GM23338 (cell line): ENCODE measurements at regions not wholly inside any gene's neighbourhood (a gene's known extent, or its start where the extent isn't known, plus 50 kb on each side); places are given as distances from the start of the nearest gene placed in this dataset.

ENCODE experiments used
- ATAC-seq: fragments of 200-7000 bp; cut with Tn5 transposase; 3 replicates; pipeline ENCODE4 v1.9.1; 2020
- DNase-seq: peaks from one replicate; pipeline ENCODE4 v3.0.0-alpha.2; 2015; ENCODE audit warnings: low spot score
- H2AFZ ChIP-seq: fragments of 200-600 bp; sonication (generic); 2 replicates; pipeline ENCODE4 v1.8.0; 2016; ENCODE audit warnings: antibody characterized with exemption, mild to moderate bottlenecking, moderate library complexity
- H3F3A ChIP-seq: fragments of 200-600 bp; sonication (generic); replicated peaks from 2 replicates; pipeline ENCODE4 v1.8.0; 2017; ENCODE audit warnings: antibody characterized with exemption, mixed run types, low read depth
- H3K27ac ChIP-seq: fragments of 200-600 bp; sonication (generic); 2 replicates; pipeline ENCODE4 v1.6.1; 2016; ENCODE audit warnings: low read depth
- H3K27me3 ChIP-seq: fragments of 200-600 bp; sonication (generic); 2 replicates; pipeline ENCODE4 v1.8.0; 2016; ENCODE audit warnings: mild to moderate bottlenecking, mixed run types, moderate library complexity; ENCODE audit not compliant: insufficient read depth
- H3K36me3 ChIP-seq: fragments of 200-600 bp; sonication (generic); 2 replicates; pipeline ENCODE4 v1.8.0; 2016; ENCODE audit warnings: mild to moderate bottlenecking; ENCODE audit not compliant: insufficient read depth
- H3K4me1 ChIP-seq: fragments of 200-600 bp; sonication (generic); 2 replicates; pipeline ENCODE4 v1.8.0; 2016; ENCODE audit warnings: mild to moderate bottlenecking, moderate library complexity; ENCODE audit not compliant: insufficient read depth
- H3K4me2 ChIP-seq: fragments of 200-600 bp; sonication (generic); 2 replicates; pipeline ENCODE4 v1.7.1; 2017; ENCODE audit warnings: mixed run types
- H3K4me3 ChIP-seq: fragments of 200-600 bp; sonication (generic); 2 replicates; pipeline ENCODE4 v1.6.1; 2016; ENCODE audit warnings: mixed run types
- H3K79me2 ChIP-seq: fragments of 200-600 bp; sonication (generic); replicated peaks from 2 replicates; pipeline ENCODE4 v1.8.0; 2017; ENCODE audit warnings: mild to moderate bottlenecking; ENCODE audit not compliant: insufficient read depth
- H3K9me2 ChIP-seq: fragments of 200-600 bp; sonication (generic); 2 replicates; pipeline ENCODE4 v1.8.0; 2017; ENCODE audit not compliant: insufficient read depth
- H4K20me1 ChIP-seq: fragments of 200-600 bp; sonication (generic); replicated peaks from 2 replicates; pipeline ENCODE4 v1.8.0; 2017; ENCODE audit warnings: mild to moderate bottlenecking; ENCODE audit not compliant: insufficient read depth
- H3K27ac Mint-ChIP-seq: 2 replicates; pipeline ENCODE4 v1.8.0; 2020; ENCODE audit warnings: inconsistent platforms, mild to moderate bottlenecking, moderate library complexity, mixed read lengths
- H3K27me3 Mint-ChIP-seq: 3 replicates; pipeline ENCODE4 v1.8.0; 2022; ENCODE audit warnings: low read depth, mild to moderate bottlenecking, moderate library complexity, mixed read lengths, inconsistent platforms; ENCODE audit not compliant: insufficient read depth, poor library complexity
- H3K36me3 Mint-ChIP-seq: 3 replicates; pipeline ENCODE4 v1.8.0; 2021; ENCODE audit warnings: low read depth, mild to moderate bottlenecking, inconsistent platforms, moderate library complexity, mixed read lengths
- H3K4me1 Mint-ChIP-seq: 3 replicates; pipeline ENCODE4 v1.8.0; 2020; ENCODE audit warnings: mild to moderate bottlenecking, inconsistent platforms, mixed read lengths
- H3K4me3 Mint-ChIP-seq: 3 replicates; pipeline ENCODE4 v1.8.0; 2021; ENCODE audit warnings: moderate library complexity, mild to moderate bottlenecking, inconsistent platforms, mixed read lengths
- H3K9me3 Mint-ChIP-seq: 3 replicates; pipeline ENCODE4 v1.8.0; 2020; ENCODE audit warnings: moderate library complexity, mild to moderate bottlenecking, inconsistent platforms, mixed read lengths
- CREB1 ChIP-seq: fragments of 250-450 bp; sonication (Bioruptor Pico); IDR thresholded peaks from 2 replicates; pipeline ENCODE4 v1.5.0; 2020; ENCODE audit warnings: low read depth, mild to moderate bottlenecking, moderate library complexity
- CTCF ChIP-seq, 2 experiments: fragments of 200-600 bp in 1 of 2; sonication (generic) in 1 of 2; conservative IDR thresholded peaks; 2 replicates each; pipeline versions ENCODE4 v1.5.1 to v1.6.1; 2016 to 2017; ENCODE audit warnings: antibody characterized with exemption in 2 of 2, low read depth in 2 of 2, mild to moderate bottlenecking in 2 of 2, moderate library complexity in 1 of 2
- ETS1 ChIP-seq: IDR thresholded peaks from 2 replicates; pipeline ENCODE4 v1.6.1; 2016; ENCODE audit warnings: antibody characterized with exemption
- EZH2 ChIP-seq: fragments of 200-600 bp; sonication (generic); IDR thresholded peaks from one replicate; pipeline ENCODE4 v1.8.0; 2017; ENCODE audit warnings: antibody characterized with exemption, mild to moderate bottlenecking, low read depth; ENCODE audit not compliant: unreplicated experiment
- NANOG ChIP-seq: IDR thresholded peaks from 2 replicates; pipeline ENCODE4 v1.6.1; 2016; ENCODE audit warnings: antibody characterized with exemption, borderline replicate concordance
- POLR2AphosphoS5 ChIP-seq: IDR thresholded peaks from 2 replicates; pipeline ENCODE4 v1.6.1; 2016; ENCODE audit warnings: antibody characterized with exemption, low read depth
- REST ChIP-seq: IDR thresholded peaks from one replicate; pipeline ENCODE4 v1.6.1; 2018; ENCODE audit warnings: antibody characterized with exemption; ENCODE audit not compliant: unreplicated experiment
- STAT1 ChIP-seq: IDR thresholded peaks from one replicate; pipeline ENCODE4 v1.6.1; 2016; ENCODE audit warnings: antibody characterized with exemption; ENCODE audit not compliant: unreplicated experiment
- ZNF462 ChIP-seq: fragments of 250-450 bp; sonication (Bioruptor Pico); IDR thresholded peaks from 2 replicates; pipeline ENCODE4 v1.5.0; 2020; ENCODE audit warnings: mild to moderate bottlenecking, moderate library complexity

GRCh38 chr5:9782826-9783560, 152.8 kb upstream of the TAS2R1 start (continued):
- no peak for TF ChIP-seq CTCF (conservative IDR thresholded peaks at IDR 0.05; ENCODE audit: low read depth in 2 of 2)
- no peak for TF ChIP-seq POLR2AphosphoS5

GRCh38 chr5:9781890-9782289, 151.7 kb upstream of the TAS2R1 start:
- H3K4me3 Mint-ChIP-seq: no peak overlapping the region
- no peak overlapping the region; the same call in 1 of the 2 replicates for H3K27ac Mint-ChIP-seq
- H3K4me2 ChIP-seq: no peak overlapping the region
- peaks cover 4% of the 10 kb centered on the region for H3K9me3 Mint-ChIP-seq
- peaks cover 4% of the 10 kb centered on the region for H3K4me1 Mint-ChIP-seq
- H3F3A ChIP-seq: no peaks in the 10 kb centered on the region
- ATAC-seq (no peak), DNase-seq (no peak)
- no peaks in the 10 kb centered on the region for H3K27me3 ChIP-seq
- no peak overlapping the region for H3K27ac ChIP-seq
- H2AFZ ChIP-seq: no peak overlapping the region
- H3K36me3 ChIP-seq: no peaks in the 10 kb centered on the region
- H3K9me2 ChIP-seq: 0 out of 2 replicates have a peak, but pooled peaks cover 7% of the 10 kb centered on the region
- H3K4me1 ChIP-seq: peaks cover 6% of the 10 kb centered on the region; the same call in 1 of the 2 replicates
- H4K20me1 ChIP-seq: no peaks in the 10 kb centered on the region
- no peaks in the 10 kb centered on the region for H3K27me3 Mint-ChIP-seq
- H3K4me3 ChIP-seq: no peak overlapping the region
- H3K79me2 ChIP-seq: no peaks in the 10 kb centered on the region
- peaks cover 3% of the 10 kb centered on the region; the same call in 1 of the 3 replicates for H3K36me3 Mint-ChIP-seq
- no peak for TF ChIP-seq CTCF (conservative IDR thresholded peaks at IDR 0.05; ENCODE audit: low read depth in 2 of 2)
- no peak for TF ChIP-seq NANOG
- TF ChIP-seq REST: no peak
- TF ChIP-seq ZNF462 (CRISPR knock-in tag): no peak
- no peak for TF ChIP-seq CREB1 (CRISPR knock-in tag)
- no peak for TF ChIP-seq ETS1
- no peak for TF ChIP-seq STAT1
- TF ChIP-seq EZH2: no peak
